Activated T-cell treated with anti-CD3 and anti-CD28 coated beads, Interleukin-2, amount 50 U/mL, for 24 hours (primary cell): ENCODE measurements at regions not wholly inside any gene's neighbourhood (a gene's known extent, or its start where the extent isn't known, plus 50 kb on each side); places are given as distances from the start of the nearest gene placed in this dataset.

ENCODE experiments used
- DNase-seq: peaks from one replicate; pipeline ENCODE4 v3.0.0-alpha.2; 2020
- H3K27ac Mint-ChIP-seq: 2 replicates; pipeline ENCODE4 v1.8.0; 2020; ENCODE audit warnings: mild to moderate bottlenecking, mixed read lengths
- H3K27me3 Mint-ChIP-seq: 2 replicates; pipeline ENCODE4 v1.8.0; 2020; ENCODE audit warnings: mixed read lengths
- H3K36me3 Mint-ChIP-seq: 2 replicates; pipeline ENCODE4 v1.8.0; 2020; ENCODE audit warnings: low read depth, mixed read lengths
- H3K4me1 Mint-ChIP-seq: 2 replicates; pipeline ENCODE4 v1.8.0; 2020; ENCODE audit warnings: low read depth, mixed read lengths
- H3K4me3 Mint-ChIP-seq: 2 replicates; pipeline ENCODE4 v1.8.0; 2020; ENCODE audit warnings: mild to moderate bottlenecking, moderate library complexity, mixed read lengths
- H3K9me3 Mint-ChIP-seq: 2 replicates; pipeline ENCODE4 v1.8.0; 2020; ENCODE audit warnings: mixed read lengths

GRCh38 chr6:98783578-98783977, 50.8 kb upstream of the POU3F2 start:
- no peaks in the 10 kb centered on the region for H3K9me3 Mint-ChIP-seq
- H3K4me3 Mint-ChIP-seq = no peak overlapping the region
- no peak for DNase-seq
- H3K4me1 Mint-ChIP-seq = no peaks in the 10 kb centered on the region
- no peak overlapping the region for H3K27ac Mint-ChIP-seq
- H3K36me3 Mint-ChIP-seq = no peaks in the 10 kb centered on the region
- peaks cover 55% of the 10 kb centered on the region for H3K27me3 Mint-ChIP-seq
